Tibial nerve (tissue), 4 donors: ENCODE measurements at regions not wholly inside any gene's neighbourhood (a gene's known extent, or its start where the extent isn't known, plus 50 kb on each side); places are given as distances from the start of the nearest gene placed in this dataset.

ENCODE experiments used
- DNase-seq, 2 donors: peaks; one replicate each; pipeline ENCODE4 v3.0.0-alpha.2; 2019; ENCODE audit warnings: low spot score in 2 of 2
- H3K27ac ChIP-seq, 4 donors: fragments of 200-600 bp; sonication (generic) in 3 of 4; one replicate each; pipeline ENCODE4 v1.5.1; 2017 to 2019; ENCODE audit warnings: mild to moderate bottlenecking in 1 of 4
- H3K27me3 ChIP-seq, 2 donors: fragments of 200-600 bp; sonication (generic) in 1 of 2; one replicate each; pipeline versions ENCODE4 v1.5.1 to v1.6.0; 2017 to 2019
- H3K36me3 ChIP-seq, 3 donors: fragments of 200-600 bp; sonication (generic); one replicate each; pipeline ENCODE4 v1.5.1; 2018 to 2019
- H3K4me1 ChIP-seq, 4 donors: fragments of 200-600 bp; sonication (generic) in 3 of 4; one replicate each; pipeline ENCODE4 v1.5.1; 2017 to 2019
- H3K4me3 ChIP-seq, 4 donors: fragments of 200-600 bp; sonication (generic) in 3 of 4; one replicate each; pipeline ENCODE4 v1.5.1; 2017 to 2019; ENCODE audit warnings: mild to moderate bottlenecking in 1 of 4, moderate library complexity in 1 of 4
- H3K9me3 ChIP-seq, 4 donors: fragments of 200-600 bp; sonication (generic) in 3 of 4; one replicate each; pipeline ENCODE4 v1.5.1; 2017 to 2019
- CTCF ChIP-seq, 5 experiments: fragments of 200-600 bp in 3 of 5; fragments of 450-650 bp in 2 of 5; sonication (generic) in 3 of 5; IDR thresholded peaks; one replicate each; pipeline ENCODE4 v1.5.1; 2016 to 2019; ENCODE audit warnings: antibody characterized with exemption in 5 of 5, mild to moderate bottlenecking in 3 of 5, moderate library complexity in 2 of 5
- EP300 ChIP-seq, 2 donors: sonication (generic); formaldehyde crosslinking; IDR thresholded peaks; one replicate each; pipeline ENCODE4 v1.6.1; 2017; ENCODE audit warnings: antibody characterized with exemption in 2 of 2, mild to moderate bottlenecking in 1 of 2
- POLR2A ChIP-seq, 2 donors: fragments of 450-650 bp; IDR thresholded peaks; one replicate each; pipeline ENCODE4 v1.6.1; 2017; ENCODE audit warnings: antibody characterized with exemption in 2 of 2, mild to moderate bottlenecking in 2 of 2, moderate library complexity in 2 of 2
- WGBS, 2 donors: methylation state at CpG; one replicate each; pipeline ENCODE4 v1.1.5; 2018; 5-methylcytosine and 5-hydroxymethylcytosine counted together

GRCh38 chr2:191578031-191578430, 99.9 kb upstream of the NABP1 start:
- Histone ChIP-seq H3K4me3 (no peak overlapping the region), H3K27me3 (no peaks in the 10 kb centered on the region), H3K36me3 (no peaks in the 10 kb centered on the region), H3K27ac (no peak overlapping the region), H3K9me3 (no peaks in the 10 kb centered on the region), H3K4me1 (no peaks in the 10 kb centered on the region)
- DNase-seq, result no peak
- 88% methylated on average over 3 of the region's 3 CpGs for WGBS, 2 donors
- TF ChIP-seq CTCF (IDR thresholded peaks at IDR 0.05), result no peak
- TF ChIP-seq POLR2A (IDR thresholded peaks at IDR 0.05), result no peak
- TF ChIP-seq EP300 (IDR thresholded peaks at IDR 0.05), result no peak

GRCh38 chr2:191580581-191580980, 97.4 kb upstream of the NABP1 start:
- WGBS, 2 donors, result 90 to 93% methylated on average over 4 of the region's 4 CpGs

GRCh38 chr2:191581003-191581402, 96.9 kb upstream of the NABP1 start:
- no peaks in the 10 kb centered on the region for H3K36me3 ChIP-seq
- no peaks in the 10 kb centered on the region for H3K9me3 ChIP-seq
- no peak overlapping the region for H3K27ac ChIP-seq
- no peaks in the 10 kb centered on the region for H3K4me1 ChIP-seq
- DNase-seq, result no peak
- no peak overlapping the region for H3K4me3 ChIP-seq
- no peaks in the 10 kb centered on the region for H3K27me3 ChIP-seq
- TF ChIP-seq POLR2A (IDR thresholded peaks at IDR 0.05), result no peak
- TF ChIP-seq CTCF (IDR thresholded peaks at IDR 0.05), result no peak
- no peak for TF ChIP-seq EP300 (IDR thresholded peaks at IDR 0.05)

More at GRCh38 chr2:191580581-191580980, 97.4 kb upstream of the NABP1 start:
- no peak overlapping the region for H3K4me3 ChIP-seq
- no peaks in the 10 kb centered on the region for H3K9me3 ChIP-seq
- H3K4me1 ChIP-seq, result no peaks in the 10 kb centered on the region
- no peak for DNase-seq
- no peaks in the 10 kb centered on the region for H3K36me3 ChIP-seq
- TF ChIP-seq POLR2A (IDR thresholded peaks at IDR 0.05) (no peak), CTCF (IDR thresholded peaks at IDR 0.05) (no peak), EP300 (IDR thresholded peaks at IDR 0.05) (no peak)
- no peak overlapping the region for H3K27ac ChIP-seq
- no peaks in the 10 kb centered on the region for H3K27me3 ChIP-seq

- Histone ChIP-seq H3K4me3 (no peak overlapping the region), H3K27me3 (no peaks in the 10 kb centered on the region), H3K36me3 (no peaks in the 10 kb centered on the region), H3K9me3 (no peaks in the 10 kb centered on the region), H3K4me1 (no peaks in the 10 kb centered on the region), H3K27ac (no peak overlapping the region)
- TF ChIP-seq EP300 (IDR thresholded peaks at IDR 0.05), result no peak
- TF ChIP-seq POLR2A (IDR thresholded peaks at IDR 0.05), result no peak
- no peak for TF ChIP-seq CTCF (IDR thresholded peaks at IDR 0.05)
- no peak for DNase-seq
These were observed 95.6 kb upstream of the NABP1 start for GRCh38 chr2:191582355-191582754.

GRCh38 chr2:191591025-191591424, 86.9 kb upstream of the NABP1 start:
- Histone ChIP-seq H3K4me3 (no peak overlapping the region), H3K27ac (no peak overlapping the region), H3K4me1 (no peaks in the 10 kb centered on the region), H3K36me3 (no peaks in the 10 kb centered on the region), H3K27me3 (no peaks in the 10 kb centered on the region), H3K9me3 (no peaks in the 10 kb centered on the region)
- 91% methylated on average over 6 of the region's 6 CpGs for WGBS, 2 donors
- no peak for DNase-seq
- TF ChIP-seq EP300 (IDR thresholded peaks at IDR 0.05) (no peak), POLR2A (IDR thresholded peaks at IDR 0.05) (no peak), CTCF (IDR thresholded peaks at IDR 0.05) (no peak)
